ENCODE measurements at regions not wholly inside any gene's neighbourhood (a gene's known extent, or its start where the extent isn't known, plus 50 kb on each side); places are given as distances from the start of the nearest gene placed in this dataset.

DNA sequence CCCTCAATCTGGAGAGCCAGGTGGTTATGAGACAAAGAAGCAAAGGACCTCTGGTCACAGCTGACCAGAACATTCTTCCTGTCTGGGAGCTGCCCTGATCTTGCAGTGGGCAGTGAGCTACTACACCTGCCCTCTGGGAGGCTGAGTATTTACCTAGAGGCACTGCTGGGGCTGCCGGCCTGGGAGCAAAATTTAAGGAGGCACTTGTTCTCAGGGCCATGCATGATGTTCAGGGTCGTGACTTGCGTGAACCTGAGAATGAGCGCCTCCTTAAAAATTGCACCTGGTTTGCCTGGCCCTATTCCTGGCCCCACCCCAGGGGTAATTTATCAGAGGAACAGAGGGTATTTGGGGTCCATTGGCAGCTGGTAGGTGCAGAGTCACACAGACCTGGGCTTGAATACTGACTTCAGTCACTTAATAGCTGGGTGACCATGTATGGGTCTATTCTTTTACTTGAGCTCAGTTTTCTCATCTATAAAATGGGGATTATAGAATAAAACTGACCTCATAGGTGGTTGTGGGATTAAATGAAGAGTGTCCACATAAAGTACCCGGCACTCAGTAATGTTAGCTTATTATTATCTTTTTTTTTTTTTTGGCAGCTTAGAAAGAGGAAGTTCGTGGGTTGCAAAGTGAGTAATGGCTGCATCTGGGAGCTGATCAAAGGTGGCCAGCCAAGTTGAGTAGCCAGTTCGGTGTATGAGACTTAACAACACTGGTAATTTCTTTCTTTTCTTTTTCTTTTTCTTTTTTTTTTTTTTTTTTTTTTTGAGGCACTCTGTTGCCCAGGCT is 107.4 kb upstream of the MED13L start:
- 76% methylated on average over 7 of the region's 7 CpGs for WGBS (ENCODE audit: low lambda C conversion rate, missing lambda C conversion rate)
- no peak overlapping the region for H3K27ac ChIP-seq
- H4K20me1 ChIP-seq (ENCODE audit: insufficient read depth, poor library complexity, severe bottlenecking): no peaks in the 10 kb centered on the region
- no peaks in the 10 kb centered on the region for H3K79me2 ChIP-seq
- H3K4me2 ChIP-seq: no peak overlapping the region
- no peaks in the 10 kb centered on the region for H3K36me3 ChIP-seq (replicated peaks; ENCODE audit: insufficient read depth, low read depth)
- TF ChIP-seq, protein P1, sequence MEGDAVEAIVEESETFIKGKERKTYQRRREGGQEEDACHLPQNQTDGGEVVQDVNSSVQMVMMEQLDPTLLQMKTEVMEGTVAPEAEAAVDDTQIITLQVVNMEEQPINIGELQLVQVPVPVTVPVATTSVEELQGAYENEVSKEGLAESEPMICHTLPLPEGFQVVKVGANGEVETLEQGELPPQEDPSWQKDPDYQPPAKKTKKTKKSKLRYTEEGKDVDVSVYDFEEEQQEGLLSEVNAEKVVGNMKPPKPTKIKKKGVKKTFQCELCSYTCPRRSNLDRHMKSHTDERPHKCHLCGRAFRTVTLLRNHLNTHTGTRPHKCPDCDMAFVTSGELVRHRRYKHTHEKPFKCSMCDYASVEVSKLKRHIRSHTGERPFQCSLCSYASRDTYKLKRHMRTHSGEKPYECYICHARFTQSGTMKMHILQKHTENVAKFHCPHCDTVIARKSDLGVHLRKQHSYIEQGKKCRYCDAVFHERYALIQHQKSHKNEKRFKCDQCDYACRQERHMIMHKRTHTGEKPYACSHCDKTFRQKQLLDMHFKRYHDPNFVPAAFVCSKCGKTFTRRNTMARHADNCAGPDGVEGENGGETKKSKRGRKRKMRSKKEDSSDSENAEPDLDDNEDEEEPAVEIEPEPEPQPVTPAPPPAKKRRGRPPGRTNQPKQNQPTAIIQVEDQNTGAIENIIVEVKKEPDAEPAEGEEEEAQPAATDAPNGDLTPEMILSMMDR (IDR thresholded peaks at IDR 0.05; ENCODE audit: poor library complexity): no peak
- TF ChIP-seq EZH2phosphoT487 (IDR thresholded peaks at IDR 0.05; ENCODE audit: low read depth, severe bottlenecking, unreplicated experiment) (no peak), EZH2 (IDR thresholded peaks at IDR 0.05; ENCODE audit: borderline replicate concordance) (no peak)
- H3K27me3 ChIP-seq: no peaks in the 10 kb centered on the region
- DNase-seq (ENCODE audit: low spot score): no peak
- H3K4me1 ChIP-seq (ENCODE audit: insufficient read depth): peaks cover 19% of the 10 kb centered on the region
- H2AFZ ChIP-seq: no peak overlapping the region
- H3K9me3 ChIP-seq (ENCODE audit: low read depth): no peaks in the 10 kb centered on the region
- H3K4me3 ChIP-seq: no peak overlapping the region
- H3K9me2 ChIP-seq (replicated peaks; ENCODE audit: insufficient read depth): no peaks in the 10 kb centered on the region

DNA sequence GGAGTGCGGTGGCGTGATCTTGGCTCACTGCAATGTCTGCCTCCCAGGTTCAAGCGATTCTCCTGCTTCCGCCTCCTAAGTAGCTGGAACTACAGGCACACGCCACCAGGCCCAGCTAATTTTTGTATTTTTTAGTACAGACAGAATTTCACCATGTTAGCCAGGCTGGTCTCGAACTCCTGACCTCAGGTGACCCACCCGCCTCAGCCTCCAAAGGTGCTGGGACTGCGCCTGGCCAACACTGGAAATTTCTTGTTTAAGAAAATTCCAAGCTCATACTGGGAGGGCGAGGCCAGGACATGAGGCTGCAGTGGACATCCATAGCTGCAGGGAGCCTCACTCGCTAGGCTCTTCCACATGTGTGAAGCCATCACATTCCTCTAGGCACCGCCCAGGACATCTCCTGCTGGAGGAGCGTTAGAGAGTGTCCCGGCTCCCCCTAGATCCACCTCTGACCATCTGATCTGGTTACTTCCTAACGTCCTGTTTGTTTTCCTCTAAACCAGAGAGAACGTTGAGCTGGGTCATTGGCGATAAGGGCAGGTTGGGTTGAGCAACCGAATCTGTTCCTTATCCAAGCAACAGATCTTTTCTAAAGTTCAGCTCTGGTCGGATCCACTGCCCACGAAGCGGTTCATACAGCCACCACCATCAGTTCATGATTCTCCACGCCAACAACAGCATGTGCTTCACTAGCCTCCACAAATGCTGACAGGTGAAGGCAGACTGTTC is 108.2 kb upstream of the MED13L start:
- Histone ChIP-seq H3K4me1 (ENCODE audit: insufficient read depth) (peaks cover 19% of the 10 kb centered on the region), H4K20me1 (ENCODE audit: insufficient read depth, poor library complexity, severe bottlenecking) (no peaks in the 10 kb centered on the region), H3K4me2 (no peak overlapping the region), H3K27ac (no peak overlapping the region), H3K9me3 (ENCODE audit: low read depth) (no peaks in the 10 kb centered on the region), H2AFZ (no peak overlapping the region), H3K9me2 (replicated peaks; ENCODE audit: insufficient read depth) (no peaks in the 10 kb centered on the region), H3K79me2 (no peaks in the 10 kb centered on the region), H3K27me3 (no peaks in the 10 kb centered on the region), H3K4me3 (no peak overlapping the region), H3K36me3 (replicated peaks; ENCODE audit: insufficient read depth, low read depth) (no peaks in the 10 kb centered on the region)
- DNase-seq (ENCODE audit: low spot score): peak; percentile 38
- WGBS (ENCODE audit: low lambda C conversion rate, missing lambda C conversion rate): 66% methylated on average over 19 of the region's 21 CpGs
- TF ChIP-seq, protein P1 (IDR thresholded peaks at IDR 0.05; ENCODE audit: poor library complexity): no peak
- TF ChIP-seq EZH2 (IDR thresholded peaks at IDR 0.05; ENCODE audit: borderline replicate concordance) (no peak), EZH2phosphoT487 (IDR thresholded peaks at IDR 0.05; ENCODE audit: low read depth, severe bottlenecking, unreplicated experiment) (no peak)

DNA sequence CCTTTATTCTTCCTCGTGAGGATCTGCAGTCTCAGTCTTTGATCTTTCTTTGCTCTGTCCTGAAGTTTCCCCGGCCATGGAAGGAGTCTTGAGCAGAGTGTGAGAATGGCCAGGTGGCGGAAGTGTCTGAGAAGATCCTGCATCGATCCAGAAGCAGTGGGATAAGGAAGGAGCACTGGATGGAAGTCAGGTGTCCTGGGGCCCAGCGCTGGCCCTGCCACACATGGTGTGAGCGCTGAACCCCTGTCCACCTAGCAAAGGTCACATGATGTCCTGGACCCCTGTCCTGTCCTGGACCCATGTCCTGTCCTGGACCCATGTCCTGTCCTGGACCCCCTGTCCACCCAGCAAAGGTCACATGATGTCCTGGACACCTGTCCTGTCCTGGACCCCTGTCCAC is 111.8 kb upstream of the MED13L start:
- no peak overlapping the region for H3K4me3 ChIP-seq
- no peak overlapping the region for H3K4me2 ChIP-seq
- H3K9me2 ChIP-seq (replicated peaks; ENCODE audit: insufficient read depth): no peaks in the 10 kb centered on the region
- H3K79me2 ChIP-seq: no peaks in the 10 kb centered on the region
- no peak overlapping the region for H3K27ac ChIP-seq
- 84% methylated on average over 6 of the region's 6 CpGs for whole genome bisulfite sequencing (ENCODE audit: low lambda C conversion rate, missing lambda C conversion rate)
- H3K4me1 ChIP-seq (ENCODE audit: insufficient read depth): no peaks in the 10 kb centered on the region
- H3K9me3 ChIP-seq (ENCODE audit: low read depth): no peaks in the 10 kb centered on the region
- TF ChIP-seq, protein P1 (IDR thresholded peaks at IDR 0.05; ENCODE audit: poor library complexity): no peak
- TF ChIP-seq EZH2phosphoT487 (IDR thresholded peaks at IDR 0.05; ENCODE audit: low read depth, severe bottlenecking, unreplicated experiment) (no peak), EZH2 (IDR thresholded peaks at IDR 0.05; ENCODE audit: borderline replicate concordance) (no peak)
- DNase-seq (ENCODE audit: low spot score): no peak
- H2AFZ ChIP-seq: no peak overlapping the region
- no peaks in the 10 kb centered on the region for H4K20me1 ChIP-seq (ENCODE audit: insufficient read depth, poor library complexity, severe bottlenecking)
- H3K27me3 ChIP-seq: no peaks in the 10 kb centered on the region
- H3K36me3 ChIP-seq (replicated peaks; ENCODE audit: insufficient read depth, low read depth): no peaks in the 10 kb centered on the region

All from hepatocyte (in vitro differentiated cells).